D721Med (cell line): ENCODE measurements at regions not wholly inside any gene's neighbourhood (a gene's known extent, or its start where the extent isn't known, plus 50 kb on each side); places are given as distances from the start of the nearest gene placed in this dataset.
"Not testable (repeated sequence)": the region's sequence is repeated elsewhere in the genome, so short reads cannot be mapped to it uniquely, and the experiment has no call there.

ENCODE experiments used
- DNase-seq: peaks from one replicate; pipeline ENCODE4 v3.0.0; 2011; ENCODE audit warnings: low spot score; ENCODE audit not compliant: insufficient read length
- FAIRE-seq: peaks from 2 replicates; lab custom pipeline; 2011; peaks lifted over from hg19 to GRCh38; lab: Jason Lieb, UNC
- TF ChIP-seq, protein P1 (sequence below): IDR thresholded peaks from 2 replicates; pipeline ENCODE4 v1.5.1; 2012; ENCODE audit warnings: mild to moderate bottlenecking, control low read depth; ENCODE audit not compliant: insufficient read depth; ENCODE audit errors: missing control alignments

DNA sequence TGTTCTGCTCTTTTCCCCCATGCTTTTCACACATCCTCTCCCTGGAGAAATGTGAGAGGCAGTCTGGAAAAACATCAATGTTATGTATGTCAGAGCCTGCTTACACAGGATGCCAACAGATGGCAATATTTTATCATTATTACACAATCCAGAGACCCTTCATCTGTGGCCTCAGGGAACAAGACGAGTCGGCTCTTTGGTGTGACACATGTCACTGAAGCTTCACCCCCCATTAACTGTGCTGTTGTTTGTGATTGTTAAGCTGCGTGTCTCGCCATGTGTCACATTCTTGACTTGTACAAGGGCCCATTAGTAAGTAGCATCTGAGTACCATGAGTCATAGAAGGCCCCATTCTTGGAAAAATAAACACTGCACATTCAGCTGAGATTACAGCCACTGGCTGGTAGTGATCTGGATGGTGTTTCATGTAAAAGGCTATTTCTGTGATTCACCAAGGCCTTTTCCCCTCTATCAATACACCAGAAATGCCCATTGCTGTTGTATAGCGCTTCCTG, 682.1 kb upstream of the SOX9 start:
- TF ChIP-seq, protein P1, sequence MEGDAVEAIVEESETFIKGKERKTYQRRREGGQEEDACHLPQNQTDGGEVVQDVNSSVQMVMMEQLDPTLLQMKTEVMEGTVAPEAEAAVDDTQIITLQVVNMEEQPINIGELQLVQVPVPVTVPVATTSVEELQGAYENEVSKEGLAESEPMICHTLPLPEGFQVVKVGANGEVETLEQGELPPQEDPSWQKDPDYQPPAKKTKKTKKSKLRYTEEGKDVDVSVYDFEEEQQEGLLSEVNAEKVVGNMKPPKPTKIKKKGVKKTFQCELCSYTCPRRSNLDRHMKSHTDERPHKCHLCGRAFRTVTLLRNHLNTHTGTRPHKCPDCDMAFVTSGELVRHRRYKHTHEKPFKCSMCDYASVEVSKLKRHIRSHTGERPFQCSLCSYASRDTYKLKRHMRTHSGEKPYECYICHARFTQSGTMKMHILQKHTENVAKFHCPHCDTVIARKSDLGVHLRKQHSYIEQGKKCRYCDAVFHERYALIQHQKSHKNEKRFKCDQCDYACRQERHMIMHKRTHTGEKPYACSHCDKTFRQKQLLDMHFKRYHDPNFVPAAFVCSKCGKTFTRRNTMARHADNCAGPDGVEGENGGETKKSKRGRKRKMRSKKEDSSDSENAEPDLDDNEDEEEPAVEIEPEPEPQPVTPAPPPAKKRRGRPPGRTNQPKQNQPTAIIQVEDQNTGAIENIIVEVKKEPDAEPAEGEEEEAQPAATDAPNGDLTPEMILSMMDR: peak; percentile 16
- DNase-seq (no peak), FAIRE-seq (no peak)

DNA sequence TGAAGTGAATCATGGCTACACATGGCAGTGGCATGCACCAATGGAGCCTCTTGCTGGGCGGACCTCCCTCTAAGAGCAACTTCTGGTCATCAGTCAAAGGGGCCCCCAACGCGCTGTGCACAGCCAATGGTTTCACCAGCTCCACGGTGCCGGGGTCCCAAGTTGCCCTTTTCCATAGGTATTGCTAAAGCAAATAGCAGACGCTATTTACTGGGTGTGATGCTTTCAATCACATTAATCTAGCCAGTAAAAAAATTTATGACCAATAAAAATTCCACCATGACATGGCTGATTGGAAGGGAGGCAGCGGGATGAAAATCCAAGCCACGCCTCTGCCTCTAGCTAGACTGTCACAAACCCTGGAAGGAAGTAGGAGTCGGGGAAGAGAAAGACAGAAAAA, 680.3 kb upstream of the SOX9 start:
- FAIRE-seq: no peak
- TF ChIP-seq, protein P1: no peak
- DNase-seq: no peak

DNA sequence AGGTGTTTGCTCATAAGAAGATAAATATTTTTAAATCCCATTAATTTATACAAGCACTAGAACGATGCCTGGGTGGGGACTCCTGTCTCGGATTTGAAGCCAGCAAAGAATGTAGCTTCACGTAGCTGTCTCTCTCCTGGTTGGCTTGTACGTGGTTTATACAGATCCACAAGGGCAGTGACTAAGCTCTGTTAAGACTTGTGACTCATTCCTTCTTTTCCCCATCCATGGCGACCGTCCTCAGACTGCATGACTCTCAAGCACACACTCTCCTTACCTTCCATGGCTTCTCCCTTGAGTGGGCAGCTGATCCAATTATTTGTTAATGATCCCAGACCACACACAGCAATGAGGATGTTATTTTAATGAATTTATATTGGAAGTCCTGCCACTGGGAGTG, 679.7 kb upstream of the SOX9 start:
- FAIRE-seq (no peak), DNase-seq (no peak)
- TF ChIP-seq, protein P1: no peak

DNA sequence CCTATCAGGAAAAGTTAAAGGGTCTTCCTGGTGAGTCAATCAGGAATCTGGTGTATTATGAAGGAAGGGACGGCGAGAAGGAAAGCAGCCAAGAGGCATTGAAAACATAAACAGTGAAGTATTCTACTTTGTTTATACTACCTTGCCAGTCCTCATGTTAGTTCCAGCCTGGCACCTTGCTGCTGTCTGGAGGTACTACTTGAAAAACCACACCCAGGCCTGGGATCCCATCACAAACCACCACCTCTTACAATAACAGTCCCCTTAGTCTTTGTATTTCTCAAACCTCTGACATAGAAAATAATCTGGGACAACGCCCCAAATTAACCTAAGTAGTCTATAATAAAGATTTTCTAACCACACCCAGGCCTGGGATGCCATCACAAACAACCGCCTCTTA, 676.7 kb upstream of the SOX9 start:
- TF ChIP-seq, protein P1: no peak
- no peak for DNase-seq
- no peak for FAIRE-seq

DNA sequence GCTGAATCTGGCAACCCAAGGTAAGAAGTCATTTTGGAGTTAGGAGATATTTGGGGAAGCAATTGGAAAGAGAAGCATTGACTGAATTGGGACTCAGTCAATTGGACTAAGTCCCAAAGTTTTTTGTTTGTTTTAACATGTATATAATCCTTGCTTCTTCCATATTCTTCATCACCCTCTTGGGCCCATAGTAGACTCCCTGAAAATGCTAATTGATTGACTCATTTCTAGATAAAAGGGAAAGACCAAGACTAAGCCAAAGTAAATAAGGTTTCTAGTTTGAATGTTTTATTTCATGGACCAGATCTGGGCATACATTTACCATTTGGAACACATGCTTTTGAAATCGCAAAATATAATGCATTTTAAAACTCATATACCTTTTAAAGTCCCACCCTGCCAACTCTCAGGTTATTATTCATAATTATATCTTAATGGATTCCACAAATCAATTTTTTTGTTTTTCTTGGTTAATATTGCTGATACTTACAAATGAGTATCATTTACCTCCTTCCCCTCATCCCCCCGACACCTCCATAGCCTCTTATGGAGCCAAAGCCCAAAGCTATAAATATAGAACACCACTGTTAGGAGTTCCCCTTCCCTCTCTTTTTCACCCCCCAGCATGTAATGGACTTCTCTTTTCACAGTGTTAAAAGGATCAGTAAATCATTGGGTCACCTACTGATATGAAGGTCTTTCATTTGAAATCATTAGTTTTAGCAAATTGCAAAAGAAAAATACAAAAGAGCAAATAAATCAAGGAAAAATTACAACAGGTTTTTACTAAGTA, 674.0 kb upstream of the SOX9 start:
- TF ChIP-seq, protein P1: no peak
- FAIRE-seq: no peak
- no peak for DNase-seq

DNA sequence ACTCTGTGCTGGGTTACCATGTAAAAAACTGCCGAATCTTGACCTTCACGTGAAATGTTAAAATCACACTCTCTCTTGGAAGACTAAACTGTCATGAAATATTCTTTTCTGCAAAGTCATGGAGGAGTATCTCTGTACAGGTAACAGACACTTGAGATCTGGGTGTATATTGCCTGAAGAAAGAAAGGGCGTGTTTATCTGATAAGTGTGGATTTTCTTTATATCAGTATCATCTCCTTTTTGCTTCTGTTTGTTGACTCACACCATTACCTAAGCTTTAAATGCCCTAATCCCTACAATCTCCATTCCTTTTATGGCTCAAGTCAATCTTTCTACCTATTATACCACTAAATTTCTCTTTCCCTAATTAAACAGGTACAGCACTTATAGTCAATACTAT, 673.2 kb upstream of the SOX9 start:
- FAIRE-seq (no peak), DNase-seq (no peak)

DNA sequence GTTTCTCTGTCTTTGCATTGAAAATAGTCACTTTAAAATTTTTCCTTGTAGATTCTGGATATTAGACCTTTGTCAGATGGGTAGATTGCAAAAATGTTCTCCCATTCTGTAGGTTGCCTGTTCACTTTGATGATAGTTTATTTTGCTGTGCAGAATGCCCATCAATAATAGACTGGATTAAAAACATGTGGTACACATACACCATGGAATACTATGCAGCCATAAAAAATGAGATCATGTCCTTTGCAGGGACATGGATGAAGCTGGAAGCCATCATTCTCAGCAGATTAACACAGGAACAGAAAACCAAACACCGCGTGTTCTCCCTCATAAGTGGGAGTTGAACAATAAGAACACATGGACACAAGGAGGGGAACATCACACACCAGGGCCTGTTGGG, 670.2 kb upstream of the SOX9 start:
- FAIRE-seq, DNase-seq: not testable (repeated sequence)

More for the DNA sequence above, 673.2 kb upstream of the SOX9 start:
- TF ChIP-seq, protein P1: no peak
